DMS 273 (cell line): ENCODE measurements at regions not wholly inside any gene's neighbourhood (a gene's known extent, or its start where the extent isn't known, plus 50 kb on each side); places are given as distances from the start of the nearest gene placed in this dataset.
"Not testable (repeated sequence)": the region's sequence is repeated elsewhere in the genome, so short reads cannot be mapped to it uniquely, and the experiment has no call there.

ENCODE experiments used
- DNase-seq: peaks from one replicate; lab custom pipeline; 2025; ENCODE audit not compliant: unreplicated experiment; lab: John Stamatoyannopoulos, UW

DNA sequence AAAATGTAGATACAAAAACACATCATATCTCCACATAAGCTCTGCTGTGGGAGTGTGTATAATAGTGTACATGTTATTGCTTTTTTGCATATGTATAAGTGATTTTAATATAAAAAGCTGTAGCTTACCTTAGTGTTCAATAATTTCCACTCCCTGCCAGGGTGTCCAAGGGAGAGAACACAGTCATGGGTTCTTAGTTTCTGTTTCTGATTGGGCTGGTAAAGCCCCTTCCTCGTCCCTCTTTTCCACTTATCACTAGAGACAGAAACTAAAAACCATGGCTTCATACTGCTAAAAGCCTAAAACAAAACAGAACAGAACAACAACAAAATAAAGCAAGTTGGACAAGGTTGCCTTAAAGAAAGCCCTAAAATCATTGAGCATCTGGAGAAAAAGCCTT lies 74.4 kb upstream of the S1PR3 start:
- DNase-seq = no peak

DNA sequence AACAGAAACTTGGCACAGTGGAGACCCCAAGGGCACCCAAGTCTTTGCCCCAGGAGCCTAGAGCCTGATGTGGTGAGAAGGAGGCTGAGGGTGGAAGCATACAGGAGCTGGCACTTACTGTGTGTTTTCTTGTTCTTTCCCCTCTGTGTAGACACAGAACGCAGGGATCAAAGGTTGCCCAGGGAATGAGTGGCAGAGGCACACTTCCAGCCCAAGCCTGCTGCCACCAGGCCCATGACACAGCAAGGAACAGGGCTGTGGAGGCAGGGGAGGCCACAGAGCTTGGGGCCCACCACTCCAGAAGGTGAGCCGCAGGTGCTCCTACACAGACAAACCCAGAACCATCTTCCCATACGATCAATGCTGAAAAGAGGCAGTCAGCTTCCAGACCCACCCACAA lies 73.9 kb upstream of the S1PR3 start:
- DNase-seq = no peak

- DNase-seq = not testable (repeated sequence)
Measured at GRCh38 chr9:88918537-88918936, 72.7 kb upstream of the S1PR3 start.

DNA sequence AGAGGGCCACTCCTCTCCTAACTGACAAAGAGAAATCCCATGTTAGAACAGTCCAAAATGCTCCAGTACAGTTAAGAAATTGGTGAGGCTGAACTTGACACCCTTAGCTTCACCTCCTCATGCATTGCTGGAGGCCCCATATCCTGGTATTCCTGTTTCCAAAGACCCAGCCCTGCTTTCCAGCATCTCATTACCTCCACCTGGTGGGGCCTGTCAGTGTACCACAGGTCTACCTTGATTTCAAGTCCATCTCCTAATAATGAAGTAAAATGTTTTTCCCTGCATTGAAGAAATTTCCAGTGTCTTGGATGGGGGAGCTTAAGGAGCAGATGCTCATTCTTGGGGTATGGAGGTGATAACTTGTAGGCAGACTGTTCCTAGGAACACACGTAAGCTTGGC lies 70.6 kb upstream of the S1PR3 start:
- no peak for DNase-seq

- no peak for DNase-seq
Measured at GRCh38 chr9:88922091-88922490, 69.2 kb upstream of the S1PR3 start.

DNA sequence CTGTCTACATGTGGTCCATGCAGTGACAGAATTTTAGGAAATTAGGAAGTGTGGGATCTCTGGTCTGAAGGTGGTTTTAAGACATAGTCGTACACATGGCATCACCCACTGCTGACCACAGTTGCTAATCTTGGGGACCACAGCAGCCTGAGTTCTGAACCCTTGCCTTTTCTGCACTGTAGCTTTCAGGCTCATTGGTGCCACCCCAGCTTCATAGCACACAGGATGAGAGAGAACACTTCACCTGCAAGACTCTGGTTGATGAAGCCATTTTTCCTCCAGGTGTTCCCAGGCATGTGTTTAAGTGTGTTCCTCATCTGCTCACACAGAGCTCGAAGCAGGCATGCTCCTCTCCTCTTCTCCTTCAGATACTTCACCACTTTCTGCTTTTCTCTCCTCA lies 68.2 kb upstream of the S1PR3 start:
- DNase-seq = no peak

- DNase-seq = no peak
Measured at GRCh38 chr9:88923653-88924288, 67.5 kb upstream of the S1PR3 start.

- no peak for DNase-seq
Measured at GRCh38 chr9:88925481-88925880, 65.8 kb upstream of the S1PR3 start.

DNA sequence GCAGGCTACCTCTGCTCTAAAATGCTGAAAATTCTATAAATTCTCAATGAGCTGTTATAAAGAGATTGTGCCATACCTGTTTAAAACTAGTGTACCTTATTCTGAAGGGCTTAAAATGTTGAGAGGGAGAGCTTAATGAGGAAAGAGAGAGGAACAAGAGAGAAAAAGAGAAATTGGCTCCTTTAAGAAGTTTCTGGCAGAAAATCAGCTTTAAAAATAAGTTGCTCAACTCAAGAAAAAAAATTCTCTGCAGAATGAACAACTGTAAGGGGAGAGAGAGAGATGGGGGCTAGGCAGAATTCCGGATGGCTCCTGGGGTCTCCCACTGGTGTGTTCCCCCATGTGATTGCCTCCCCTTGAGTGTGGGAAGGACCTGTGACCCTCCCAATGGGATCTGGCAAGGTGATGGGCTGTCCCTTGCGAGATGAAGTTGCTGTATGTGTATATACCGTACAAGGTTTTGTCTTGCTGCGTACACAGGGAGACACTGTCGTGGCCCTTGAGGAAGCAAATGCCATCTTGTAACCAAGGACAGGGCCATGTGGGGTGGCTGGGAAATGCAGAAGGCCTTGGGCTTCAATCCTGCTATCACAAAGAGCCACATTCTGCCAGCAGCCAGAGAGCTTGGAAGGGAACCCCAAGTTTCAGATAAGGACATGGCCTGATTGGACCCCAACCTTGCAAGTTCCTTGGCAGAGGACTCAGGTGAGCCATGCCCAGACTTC lies 64.3 kb upstream of the S1PR3 start:
- no peak for DNase-seq

GRCh38 chr9:88927510-88927909 lies 63.8 kb upstream of the S1PR3 start:
- DNase-seq = no peak

- DNase-seq = no peak
Measured at GRCh38 chr9:88930716-88931115, 60.6 kb upstream of the S1PR3 start.

GRCh38 chr9:88932766-88933165 lies 58.5 kb upstream of the S1PR3 start:
- no peak for DNase-seq

DNA sequence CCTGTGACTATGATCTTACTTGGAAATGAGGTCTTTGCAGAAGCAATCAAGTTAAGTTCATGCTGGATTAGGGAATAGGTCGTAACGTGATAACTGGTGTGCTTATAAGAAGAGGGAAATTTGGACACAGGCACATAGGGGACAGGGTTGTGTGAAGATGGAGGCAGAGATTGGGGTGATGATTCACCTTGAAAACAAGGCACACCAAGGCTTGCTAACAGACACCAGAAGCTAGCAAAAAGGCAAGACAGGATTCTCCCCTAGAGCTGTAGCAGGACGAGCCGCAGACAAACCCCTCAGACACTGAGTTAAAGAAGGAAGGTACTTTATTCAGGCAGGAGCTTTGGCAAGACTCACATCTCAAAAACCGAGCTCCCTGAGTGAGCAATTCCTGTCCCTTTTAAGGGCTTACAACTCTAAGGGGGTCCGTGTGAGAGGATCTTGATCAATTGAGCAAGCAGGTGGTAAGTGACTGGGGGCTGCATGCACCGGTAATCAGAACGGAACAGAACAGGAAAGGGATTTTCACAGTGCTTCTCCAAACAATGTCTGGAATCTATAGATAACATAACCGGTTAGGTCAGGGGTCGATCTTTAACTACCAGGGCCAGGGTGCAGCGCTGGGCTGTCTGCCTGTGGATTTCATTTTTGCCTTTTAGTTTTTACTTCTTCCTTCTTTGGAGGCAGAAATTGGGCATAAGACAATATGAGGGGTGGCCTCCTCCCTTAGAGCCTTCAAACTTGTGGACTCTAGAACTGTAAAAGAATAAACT lies 57.5 kb upstream of the S1PR3 start:
- no peak for DNase-seq

DNA sequence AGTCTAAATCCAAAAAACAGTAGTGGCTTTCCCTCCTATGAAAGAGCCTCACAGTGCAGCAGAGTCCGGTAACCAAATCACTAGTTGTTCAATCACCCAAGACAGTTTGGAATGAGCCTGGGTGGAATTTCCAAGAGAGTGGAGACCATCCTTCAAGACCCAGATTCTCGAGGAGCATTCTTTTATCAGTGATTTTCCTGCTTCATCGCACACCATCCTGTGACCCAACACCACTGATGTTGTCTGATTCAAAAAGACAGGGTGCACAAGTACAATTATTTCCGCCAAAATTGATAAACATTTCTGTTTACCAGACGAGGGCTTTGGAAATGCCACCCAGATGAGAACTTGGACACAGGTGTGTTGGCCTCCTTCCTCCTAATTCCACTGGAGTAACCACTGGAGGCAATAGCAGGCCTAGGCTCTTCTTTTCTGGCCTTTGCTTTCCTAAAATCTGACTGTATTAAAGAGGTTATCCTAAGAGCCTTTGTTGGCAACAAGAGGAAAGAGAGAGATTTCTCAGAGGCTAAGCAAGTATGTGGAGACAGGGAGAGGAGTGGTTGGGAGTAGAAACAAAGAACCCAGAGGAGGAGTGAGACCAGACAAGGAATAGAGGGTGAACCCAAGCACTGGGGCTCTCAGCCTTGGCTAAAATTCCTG lies 56.3 kb upstream of the S1PR3 start:
- DNase-seq = no peak

- DNase-seq = no peak
Measured at GRCh38 chr9:88936132-88936531, 55.1 kb upstream of the S1PR3 start.

DNA sequence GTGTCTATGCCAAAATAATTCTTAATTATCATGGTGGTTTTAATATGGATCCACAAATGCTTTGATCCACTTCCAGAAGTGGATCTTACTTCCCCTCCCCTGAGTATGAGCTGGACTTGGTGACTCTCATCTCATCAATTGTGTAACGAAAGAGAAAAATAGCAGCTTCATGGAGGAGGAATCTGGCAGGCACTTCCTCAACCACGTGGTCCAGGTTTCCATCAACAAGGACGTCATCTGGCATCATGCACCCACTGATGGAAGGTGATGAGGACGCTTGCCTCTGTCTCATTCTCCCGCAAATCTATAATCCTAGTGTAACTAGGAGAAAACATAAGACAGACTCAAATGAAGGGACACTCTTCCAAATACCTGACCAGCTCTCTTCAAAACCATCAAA lies 54.6 kb upstream of the S1PR3 start:
- DNase-seq = no peak

GRCh38 chr9:88937248-88937647 lies 54.0 kb upstream of the S1PR3 start:
- DNase-seq = no peak

- no peak for DNase-seq
Measured at GRCh38 chr9:88938189-88938588, 53.1 kb upstream of the S1PR3 start.
